ENCODE measurements at regions not wholly inside any gene's neighbourhood (a gene's known extent, or its start where the extent isn't known, plus 50 kb on each side); places are given as distances from the start of the nearest gene placed in this dataset.

DNA sequence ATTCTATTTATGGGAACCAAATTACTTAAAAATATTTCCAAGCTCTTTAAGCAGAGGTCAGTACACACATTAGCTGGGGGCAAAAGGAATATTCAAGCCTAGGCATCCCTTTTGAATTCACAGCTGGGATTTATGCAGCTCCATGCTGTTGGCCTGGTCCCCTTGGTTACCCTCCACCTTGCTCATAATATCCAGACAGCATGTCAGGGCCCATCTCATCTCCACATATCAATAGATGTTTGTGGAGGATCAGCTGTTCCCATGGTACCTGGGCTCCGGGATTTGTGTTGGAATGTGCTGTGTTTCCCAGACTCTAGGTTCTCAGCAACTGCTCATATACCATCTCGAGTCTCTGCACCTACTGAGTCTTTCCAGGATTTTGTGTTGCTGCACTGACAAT is 534.8 kb downstream of the BMP2 start:
- TF ChIP-seq EP300 (IDR thresholded peaks at IDR 0.05; ENCODE audit: borderline replicate concordance) (no peak), CEBPB (IDR thresholded peaks at IDR 0.05) (no peak), YY1 (IDR thresholded peaks at IDR 0.05; ENCODE audit: low read depth) (no peak), MAX (IDR thresholded peaks at IDR 0.05) (no peak), NFIC (IDR thresholded peaks at IDR 0.05) (no peak), USF1 (IDR thresholded peaks at IDR 0.05) (no peak), FOXM1 (IDR thresholded peaks at IDR 0.05; ENCODE audit: borderline replicate concordance, low read depth) (no peak), RAD21 (IDR thresholded peaks at IDR 0.05; ENCODE audit: low read depth) (no peak)
- TF ChIP-seq, protein P1, sequence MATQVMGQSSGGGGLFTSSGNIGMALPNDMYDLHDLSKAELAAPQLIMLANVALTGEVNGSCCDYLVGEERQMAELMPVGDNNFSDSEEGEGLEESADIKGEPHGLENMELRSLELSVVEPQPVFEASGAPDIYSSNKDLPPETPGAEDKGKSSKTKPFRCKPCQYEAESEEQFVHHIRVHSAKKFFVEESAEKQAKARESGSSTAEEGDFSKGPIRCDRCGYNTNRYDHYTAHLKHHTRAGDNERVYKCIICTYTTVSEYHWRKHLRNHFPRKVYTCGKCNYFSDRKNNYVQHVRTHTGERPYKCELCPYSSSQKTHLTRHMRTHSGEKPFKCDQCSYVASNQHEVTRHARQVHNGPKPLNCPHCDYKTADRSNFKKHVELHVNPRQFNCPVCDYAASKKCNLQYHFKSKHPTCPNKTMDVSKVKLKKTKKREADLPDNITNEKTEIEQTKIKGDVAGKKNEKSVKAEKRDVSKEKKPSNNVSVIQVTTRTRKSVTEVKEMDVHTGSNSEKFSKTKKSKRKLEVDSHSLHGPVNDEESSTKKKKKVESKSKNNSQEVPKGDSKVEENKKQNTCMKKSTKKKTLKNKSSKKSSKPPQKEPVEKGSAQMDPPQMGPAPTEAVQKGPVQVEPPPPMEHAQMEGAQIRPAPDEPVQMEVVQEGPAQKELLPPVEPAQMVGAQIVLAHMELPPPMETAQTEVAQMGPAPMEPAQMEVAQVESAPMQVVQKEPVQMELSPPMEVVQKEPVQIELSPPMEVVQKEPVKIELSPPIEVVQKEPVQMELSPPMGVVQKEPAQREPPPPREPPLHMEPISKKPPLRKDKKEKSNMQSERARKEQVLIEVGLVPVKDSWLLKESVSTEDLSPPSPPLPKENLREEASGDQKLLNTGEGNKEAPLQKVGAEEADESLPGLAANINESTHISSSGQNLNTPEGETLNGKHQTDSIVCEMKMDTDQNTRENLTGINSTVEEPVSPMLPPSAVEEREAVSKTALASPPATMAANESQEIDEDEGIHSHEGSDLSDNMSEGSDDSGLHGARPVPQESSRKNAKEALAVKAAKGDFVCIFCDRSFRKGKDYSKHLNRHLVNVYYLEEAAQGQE (IDR thresholded peaks at IDR 0.05; ENCODE audit: low read depth) = no peak
